Activated effector memory CD4-positive, alpha-beta T cell treated with Interleukin-2 at 50 U/mL for 16 hours (primary cell): ENCODE measurements at regions not wholly inside any gene's neighbourhood (a gene's known extent, or its start where the extent isn't known, plus 50 kb on each side); places are given as distances from the start of the nearest gene placed in this dataset.
"Not testable (repeated sequence)": the region's sequence is repeated elsewhere in the genome, so short reads cannot be mapped to it uniquely, and the experiment has no call there.

Experiments
- DNase-seq: peaks from one replicate; pipeline ENCODE4 v3.0.0-alpha.2; 2020

- no peak for DNase-seq
Measured at GRCh38 chr10:45118929-45119328, 118.2 kb downstream of the ZNF22 start.

DNA sequence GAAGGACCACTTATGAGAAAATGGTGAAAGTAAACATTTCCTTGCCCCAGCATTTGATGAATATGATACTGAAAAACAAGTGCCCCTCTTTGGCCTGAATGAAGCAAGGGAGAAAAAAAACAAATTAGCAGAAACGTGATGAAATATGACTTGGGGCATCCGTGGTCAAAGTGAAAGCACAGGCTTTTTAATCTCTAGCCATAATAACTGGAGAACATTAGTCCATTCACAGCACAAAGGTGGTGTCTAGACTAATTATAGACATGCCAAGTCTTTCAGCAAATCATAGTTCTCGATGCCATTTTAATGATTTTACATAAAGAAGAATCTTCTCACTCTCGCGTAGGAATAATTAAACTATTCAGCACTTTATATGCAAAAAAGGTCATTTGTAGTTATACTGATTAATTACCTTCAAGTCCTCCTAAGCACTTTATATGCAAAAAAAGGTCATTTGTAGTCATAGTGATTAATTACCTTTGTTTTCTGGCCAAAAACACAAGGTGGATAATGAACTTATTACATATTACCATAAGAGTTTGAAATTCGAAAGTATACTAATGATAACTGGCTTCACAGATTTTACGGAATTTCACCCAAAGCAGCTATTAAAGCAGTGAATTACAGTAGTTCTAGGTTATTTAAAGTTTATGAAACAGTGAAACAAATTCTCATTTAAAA, 121.6 kb downstream of the ZNF22 start:
- not testable (repeated sequence) for DNase-seq

DNA sequence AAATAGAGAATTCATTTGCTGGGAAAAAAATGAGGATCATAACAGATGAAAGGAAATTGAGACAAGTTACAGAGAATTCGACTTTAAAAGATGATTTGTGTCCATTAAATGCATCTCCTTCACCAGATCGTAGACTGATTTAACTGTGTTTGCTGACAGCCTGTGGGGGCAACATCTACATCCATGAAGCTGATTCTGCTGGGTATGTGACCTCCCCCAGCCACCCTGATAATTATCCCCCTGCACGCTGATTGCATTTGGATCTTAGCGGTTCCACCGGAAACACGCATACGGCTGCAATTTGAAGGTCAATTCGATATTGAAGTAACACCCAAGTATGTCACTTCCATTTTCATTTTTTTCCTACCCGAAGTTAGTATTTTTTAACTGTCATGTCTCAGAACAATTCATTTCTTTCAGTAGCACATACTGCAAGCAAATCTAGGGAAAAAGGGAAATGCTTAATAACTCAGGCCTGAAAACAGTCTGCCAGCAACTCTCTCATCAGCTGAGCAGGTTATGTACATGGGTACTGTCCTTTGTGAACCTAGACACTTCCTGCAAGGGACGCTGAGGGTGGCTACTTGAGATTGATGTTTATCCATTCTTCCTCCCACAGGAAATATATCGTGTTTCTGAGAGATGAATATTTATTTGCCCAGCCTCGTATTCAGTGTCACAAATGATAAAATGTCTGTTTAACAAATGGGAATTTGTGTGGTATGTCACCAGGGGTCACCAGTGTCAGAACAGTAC, 134.9 kb downstream of the ZNF22 start:
- no peak for DNase-seq

- no peak for DNase-seq
Measured at GRCh38 chr10:45136256-45136655, 135.5 kb downstream of the ZNF22 start.

DNA sequence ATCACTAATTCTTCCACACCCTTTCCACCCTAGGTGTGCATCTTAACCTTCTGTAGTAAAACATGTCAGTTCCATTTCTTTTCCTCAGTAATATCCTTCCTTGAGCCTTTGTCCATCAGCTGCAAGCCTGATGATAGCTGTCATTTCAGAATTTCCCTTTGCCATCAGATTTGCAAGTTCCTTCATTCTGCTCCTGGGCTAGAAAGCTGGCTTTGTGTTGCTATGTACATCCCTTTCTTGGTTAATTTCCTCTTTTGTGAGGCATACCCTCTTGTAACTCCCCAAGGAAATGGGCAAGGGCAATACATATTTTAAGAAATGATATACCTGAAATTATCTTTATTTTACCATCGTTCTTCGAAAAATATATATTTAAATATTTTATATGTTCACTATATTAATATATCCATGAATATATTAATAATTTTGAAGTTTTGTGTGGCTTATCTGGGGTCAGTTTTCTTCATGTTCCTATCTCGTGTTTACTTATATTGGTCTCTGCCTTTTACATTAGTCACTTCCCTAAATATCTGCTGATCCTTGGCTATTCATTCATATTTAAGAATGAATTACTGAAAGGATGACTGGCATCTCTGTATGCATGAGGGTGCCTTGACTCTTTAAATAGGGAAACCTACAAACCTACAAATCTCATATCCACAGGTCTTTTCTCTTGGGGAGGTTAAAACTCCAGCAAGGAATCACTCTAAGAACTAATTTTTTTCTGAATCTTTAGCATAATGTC, 143.8 kb downstream of the ZNF22 start:
- no peak for DNase-seq

DNA sequence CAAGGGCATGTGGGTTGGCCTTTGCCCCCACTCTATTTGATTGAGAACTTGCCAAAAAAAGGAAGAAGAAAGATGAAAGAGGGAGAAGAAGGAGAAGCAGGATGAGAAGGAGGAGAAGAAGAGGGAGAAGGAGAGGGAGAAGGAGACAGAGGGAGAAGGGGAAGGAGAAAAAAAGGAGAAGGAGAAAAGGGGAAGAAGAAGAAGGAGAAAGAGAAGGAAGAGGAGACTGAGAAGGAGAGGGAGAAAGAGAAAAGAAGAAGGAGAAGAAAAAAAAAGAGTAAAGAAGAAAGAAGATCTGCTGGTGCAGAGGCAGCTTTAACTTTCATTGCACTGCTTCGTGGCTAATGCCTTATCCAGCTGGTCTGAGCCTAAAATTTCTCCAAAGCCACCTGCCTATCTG, 144.4 kb downstream of the ZNF22 start:
- not testable (repeated sequence) for DNase-seq

- no peak for DNase-seq
Measured at GRCh38 chr10:45147000-45147399, 146.3 kb downstream of the ZNF22 start.

- DNase-seq: no peak
Measured at GRCh38 chr10:45150997-45151396, 150.3 kb downstream of the ZNF22 start.

DNA sequence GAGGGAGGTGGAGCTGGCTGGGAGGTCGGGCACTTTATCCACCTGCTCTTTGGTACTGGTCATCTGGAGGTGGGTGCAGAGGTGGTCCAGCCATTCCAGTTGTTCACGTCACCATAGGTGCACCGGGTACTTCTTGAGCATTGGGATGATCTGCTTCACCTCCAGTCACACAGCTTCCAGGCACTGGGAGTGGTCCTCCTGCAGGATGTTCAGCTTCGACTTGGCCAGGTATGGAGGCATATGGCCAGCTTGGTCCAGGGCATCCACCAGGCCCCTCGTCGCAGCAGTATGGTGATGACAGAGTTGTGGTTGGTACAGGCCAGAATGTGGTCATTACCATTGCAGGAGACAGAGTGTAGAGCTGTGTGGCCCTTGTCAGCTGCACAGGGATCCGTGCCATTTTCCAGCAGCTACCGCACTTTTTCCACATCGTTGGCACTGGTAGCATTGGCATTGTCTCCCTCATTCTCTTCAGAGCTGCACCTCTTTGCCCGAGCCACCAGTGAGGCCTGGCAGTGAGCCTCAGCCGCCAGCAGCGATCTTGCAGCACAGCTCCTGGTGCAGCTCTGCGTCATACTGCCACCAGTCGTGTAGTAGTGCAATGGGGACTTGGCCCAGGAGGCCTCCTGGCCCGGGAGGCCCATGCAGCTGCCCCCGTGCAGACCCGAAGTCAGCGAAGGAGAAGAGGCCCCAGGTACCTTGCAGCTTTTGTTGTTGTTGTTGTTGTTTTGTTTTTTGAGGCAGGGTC, 150.9 kb downstream of the ZNF22 start:
- no peak for DNase-seq

DNA sequence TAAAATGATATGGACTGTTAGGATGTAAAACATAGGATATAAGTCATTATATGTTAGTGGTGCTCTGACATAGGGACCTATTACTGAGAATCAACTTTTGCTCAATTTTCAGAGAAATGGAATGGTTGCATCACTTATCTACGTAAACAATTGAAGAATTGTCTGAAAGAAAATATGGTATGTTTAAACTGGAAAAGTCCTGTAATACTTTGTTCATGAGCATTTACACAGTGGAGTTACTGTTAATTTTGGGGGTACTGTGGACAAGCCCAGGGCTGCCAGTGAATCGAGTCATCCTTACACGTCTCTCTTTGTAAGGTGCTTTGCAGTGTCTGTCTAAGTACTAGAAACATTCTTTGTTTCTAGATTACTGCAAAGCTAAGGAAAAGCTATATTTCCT, 152.0 kb downstream of the ZNF22 start:
- no peak for DNase-seq

DNA sequence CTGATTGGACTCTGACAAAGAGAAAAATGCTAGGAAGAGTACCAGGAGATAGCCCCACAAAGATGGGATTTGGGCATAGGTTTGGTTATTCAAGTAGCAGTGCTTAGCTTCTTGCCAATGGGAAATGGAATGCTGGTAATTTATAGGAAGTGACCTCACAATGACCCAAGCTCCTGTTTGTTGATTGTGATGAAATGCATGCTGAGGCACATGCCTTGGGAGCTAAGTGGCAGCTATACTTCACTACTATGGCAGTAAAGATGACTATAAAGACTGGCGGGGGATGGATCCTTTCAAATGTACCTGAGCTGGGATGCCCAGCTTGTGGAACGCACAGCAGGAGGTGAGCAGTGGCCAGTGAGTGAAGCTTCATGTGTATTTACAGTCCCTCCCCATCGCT, 153.8 kb downstream of the ZNF22 start:
- no peak for DNase-seq

DNA sequence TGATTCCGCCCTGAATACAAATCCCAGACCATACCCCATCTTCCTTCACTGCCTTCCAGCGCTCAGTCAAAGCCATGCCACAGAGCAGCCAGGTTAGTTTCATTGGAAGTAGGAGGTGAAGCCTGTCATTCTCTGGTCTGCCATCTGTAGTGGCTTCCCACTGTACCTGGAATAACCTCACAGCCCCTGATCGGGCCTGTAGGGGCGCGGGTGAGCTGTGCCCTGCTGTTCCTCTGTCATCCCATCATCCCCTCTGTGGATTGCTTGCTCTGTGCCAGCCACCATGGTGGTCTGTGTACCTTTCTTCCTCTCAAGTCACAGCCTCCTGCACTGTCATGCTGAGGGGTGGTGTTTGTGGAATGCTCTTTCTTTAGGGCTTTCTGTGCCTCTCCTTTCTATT, 155.1 kb downstream of the ZNF22 start:
- no peak for DNase-seq

- no peak for DNase-seq
Measured at GRCh38 chr10:45160271-45160670, 155.1 kb downstream of the OR13A1 start.

DNA sequence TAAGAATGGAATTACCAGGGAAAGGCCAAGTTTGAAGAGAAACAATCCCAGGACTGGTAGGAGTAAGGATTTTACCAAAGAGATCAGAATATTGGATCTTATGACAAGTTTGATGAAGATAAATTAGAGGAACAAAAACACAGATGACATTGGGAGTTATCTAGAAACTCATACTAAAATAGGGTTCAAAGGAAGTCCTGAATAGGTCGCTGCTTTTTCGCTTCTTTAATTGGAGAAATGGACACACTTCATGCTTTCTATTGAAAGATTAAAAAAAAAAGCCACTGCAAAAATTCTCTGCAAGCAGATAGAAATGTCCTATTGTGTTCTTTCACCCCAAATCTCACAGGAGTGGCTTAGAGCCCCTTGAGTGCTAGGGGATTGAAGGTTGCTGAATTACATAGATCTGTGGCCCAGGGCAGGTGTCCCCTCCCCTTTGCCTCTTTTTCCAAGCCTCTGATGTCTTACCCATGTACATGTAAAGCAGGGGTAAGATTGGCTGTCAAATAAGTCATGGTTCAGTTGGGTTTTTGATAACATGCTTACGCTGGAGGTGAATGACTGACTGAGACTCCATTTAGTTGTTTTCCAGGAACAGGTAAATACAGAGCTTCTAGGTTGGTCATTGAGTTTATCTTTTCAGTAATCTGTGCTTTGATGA, 152.0 kb downstream of the OR13A1 start:
- DNase-seq: no peak

- DNase-seq: not testable (repeated sequence)
Measured at GRCh38 chr10:45175520-45176118, 139.8 kb downstream of the OR13A1 start.

DNA sequence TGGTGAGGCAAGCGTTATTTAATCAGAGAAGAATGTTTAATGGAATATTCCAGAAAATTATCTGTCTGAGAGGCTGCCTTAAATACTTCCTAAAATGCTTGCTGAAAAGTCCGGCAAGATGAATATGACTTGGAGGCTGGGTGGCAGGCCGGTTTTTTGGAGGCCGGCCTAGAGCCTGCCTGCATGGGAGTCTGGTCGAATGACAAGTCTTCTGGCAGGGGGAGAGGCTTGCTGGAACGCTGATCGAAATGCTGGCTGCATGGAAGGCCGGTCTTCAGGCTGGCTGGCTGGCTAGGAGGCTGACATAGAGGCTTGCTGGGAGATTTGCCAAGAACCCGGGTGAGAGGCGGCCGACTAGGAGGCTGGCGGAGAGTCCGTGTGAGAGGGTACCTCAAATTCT, 135.7 kb downstream of the OR13A1 start:
- no peak for DNase-seq

DNA sequence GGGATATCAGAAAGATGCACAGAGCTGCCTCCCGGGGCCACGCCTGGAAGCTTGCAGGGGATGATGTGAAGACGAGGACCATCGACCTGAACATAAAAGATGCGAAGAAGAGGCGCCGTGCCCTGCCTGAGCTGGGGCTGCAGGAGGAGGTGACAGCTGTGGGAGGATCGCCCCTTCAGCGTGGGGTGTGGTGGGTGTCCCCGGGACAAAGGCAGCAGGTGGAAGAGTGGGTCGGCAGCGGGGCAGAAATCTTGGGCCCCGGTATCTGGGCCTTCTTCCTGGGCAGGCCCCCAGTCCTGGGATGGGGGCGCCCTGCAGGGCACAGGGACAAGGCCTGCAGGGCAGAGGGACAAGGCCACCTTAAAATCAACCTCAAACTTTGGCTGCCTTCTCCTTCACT, 134.9 kb downstream of the OR13A1 start:
- no peak for DNase-seq

DNA sequence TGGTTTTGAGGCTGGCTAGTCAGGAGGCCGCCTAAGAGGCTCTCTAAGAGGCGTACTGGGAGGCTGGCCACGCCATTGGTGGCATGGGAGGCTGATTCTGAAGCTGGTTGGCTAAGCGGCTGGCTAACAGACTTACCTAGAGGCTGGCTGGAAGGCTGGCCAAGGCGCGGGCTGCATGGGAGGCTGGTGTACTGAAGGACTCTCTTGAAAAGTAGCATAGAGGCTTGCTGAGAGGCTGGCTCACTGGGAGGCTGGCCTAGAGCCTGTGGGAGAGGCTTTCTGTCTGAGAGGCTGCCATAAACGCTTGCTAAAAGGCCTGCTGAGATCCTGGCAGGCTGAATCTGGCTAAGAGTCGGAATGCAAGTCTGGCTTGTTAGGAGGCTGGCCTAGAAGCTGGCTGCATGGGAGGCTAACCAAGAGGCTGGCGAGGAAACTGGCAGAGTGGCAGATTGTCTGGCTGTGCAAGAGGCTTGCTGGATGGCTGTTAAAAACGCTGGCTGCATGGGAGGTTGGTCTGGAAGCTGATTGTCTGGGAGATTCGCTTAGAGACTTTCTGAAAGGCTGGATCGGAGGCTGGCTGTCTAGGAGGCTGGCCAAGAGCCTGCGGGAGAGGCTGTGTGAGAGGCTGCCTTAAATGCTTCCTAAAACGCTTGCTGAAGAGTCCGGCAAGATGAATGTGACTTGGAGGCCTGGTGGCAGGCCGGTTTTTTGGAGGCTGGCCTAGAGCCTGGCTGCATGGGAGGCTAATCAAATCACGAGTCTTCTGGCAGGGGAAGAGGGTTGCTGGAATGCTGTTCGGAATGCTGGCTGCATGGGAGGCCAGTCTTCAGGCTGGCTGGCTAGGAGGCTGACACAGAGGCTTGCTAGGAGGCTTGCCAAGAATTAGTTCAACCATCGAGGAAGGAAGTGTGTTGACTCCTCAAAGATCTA, 134.2 kb downstream of the OR13A1 start:
- no peak for DNase-seq

DNA sequence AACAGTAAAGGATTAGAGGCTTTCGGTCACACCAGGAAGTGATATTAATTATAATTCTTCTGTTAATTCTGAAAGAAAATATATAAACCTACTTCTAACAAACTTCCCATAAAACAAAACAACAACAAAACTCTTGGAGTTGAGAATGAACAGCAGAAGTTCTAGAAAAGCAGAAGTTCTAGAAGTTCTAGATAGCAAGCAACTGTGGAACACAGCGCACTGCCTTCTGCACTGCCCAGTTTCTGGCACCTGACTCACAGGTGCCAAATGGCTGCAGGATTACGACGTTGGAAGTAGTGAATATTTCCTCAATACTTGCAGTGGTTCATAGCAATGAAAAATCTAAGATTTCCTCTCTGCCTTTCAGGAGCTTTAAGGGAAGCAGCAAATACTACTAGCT, 132.2 kb downstream of the OR13A1 start:
- DNase-seq: no peak

GRCh38 chr10:45197816-45198485, 117.5 kb downstream of the OR13A1 start:
- no peak for DNase-seq
